A549 (cell line): ENCODE measurements at regions not wholly inside any gene's neighbourhood (a gene's known extent, or its start where the extent isn't known, plus 50 kb on each side); places are given as distances from the start of the nearest gene placed in this dataset.

Experiments used
- EHMT2 ChIP-seq: fragments of 200-600 bp; sonication (generic); IDR thresholded peaks from 2 replicates; pipeline ENCODE4 v1.6.1; 2016; ENCODE audit warnings: antibody characterized with exemption, low read depth, mild to moderate bottlenecking, moderate library complexity
- POLR2A ChIP-seq: IDR thresholded peaks from 2 replicates; pipeline ENCODE4 v1.6.1; 2012; ENCODE audit warnings: mild to moderate bottlenecking, low read length
- POLR2AphosphoS2 ChIP-seq: conservative IDR thresholded peaks from 2 replicates; pipeline ENCODE4 v1.6.1; 2012; ENCODE audit warnings: low read length, improper control_type of control experiment, inconsistent platforms
- TF ChIP-seq, protein P1 (sequence below): fragments of >200 bp; sonication (Bioruptor Twin); formaldehyde crosslinking; IDR thresholded peaks from 3 replicates; pipeline ENCODE4 v1.5.1; 2016

DNA sequence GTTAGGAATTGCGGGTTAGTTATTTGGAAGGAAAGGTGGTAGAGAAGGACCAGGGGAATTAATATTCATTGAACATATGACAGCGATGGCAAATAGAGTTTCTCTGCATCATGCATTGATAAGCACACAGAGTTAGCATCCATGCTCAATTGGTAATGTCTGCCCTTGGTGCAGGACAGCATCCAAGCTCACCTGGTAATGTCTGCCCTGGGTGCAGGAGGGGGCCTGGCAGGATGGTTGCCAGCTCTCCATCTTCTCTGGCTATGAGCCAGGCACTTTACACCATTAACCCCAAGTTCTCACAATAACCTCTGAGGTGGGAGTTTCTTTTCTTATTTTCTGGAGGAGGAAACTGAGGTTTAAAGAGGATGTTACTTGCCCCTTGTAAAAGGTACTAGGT lies 50.4 kb upstream of the RBFOX2 start:
- TF ChIP-seq POLR2A: no peak
- TF ChIP-seq POLR2AphosphoS2: no peak
- TF ChIP-seq EHMT2: no peak
- TF ChIP-seq, protein P1, sequence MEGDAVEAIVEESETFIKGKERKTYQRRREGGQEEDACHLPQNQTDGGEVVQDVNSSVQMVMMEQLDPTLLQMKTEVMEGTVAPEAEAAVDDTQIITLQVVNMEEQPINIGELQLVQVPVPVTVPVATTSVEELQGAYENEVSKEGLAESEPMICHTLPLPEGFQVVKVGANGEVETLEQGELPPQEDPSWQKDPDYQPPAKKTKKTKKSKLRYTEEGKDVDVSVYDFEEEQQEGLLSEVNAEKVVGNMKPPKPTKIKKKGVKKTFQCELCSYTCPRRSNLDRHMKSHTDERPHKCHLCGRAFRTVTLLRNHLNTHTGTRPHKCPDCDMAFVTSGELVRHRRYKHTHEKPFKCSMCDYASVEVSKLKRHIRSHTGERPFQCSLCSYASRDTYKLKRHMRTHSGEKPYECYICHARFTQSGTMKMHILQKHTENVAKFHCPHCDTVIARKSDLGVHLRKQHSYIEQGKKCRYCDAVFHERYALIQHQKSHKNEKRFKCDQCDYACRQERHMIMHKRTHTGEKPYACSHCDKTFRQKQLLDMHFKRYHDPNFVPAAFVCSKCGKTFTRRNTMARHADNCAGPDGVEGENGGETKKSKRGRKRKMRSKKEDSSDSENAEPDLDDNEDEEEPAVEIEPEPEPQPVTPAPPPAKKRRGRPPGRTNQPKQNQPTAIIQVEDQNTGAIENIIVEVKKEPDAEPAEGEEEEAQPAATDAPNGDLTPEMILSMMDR: no peak
